ENCODE measurements at regions not wholly inside any gene's neighbourhood (a gene's known extent, or its start where the extent isn't known, plus 50 kb on each side); places are given as distances from the start of the nearest gene placed in this dataset.
"Not testable (repeated sequence)": the region's sequence is repeated elsewhere in the genome, so short reads cannot be mapped to it uniquely, and the experiment has no call there.

GRCh38 chr5:163580516-163580915, 75.1 kb downstream of the MAT2B start:
- no peak overlapping the region for H3K4me3 ChIP-seq (ENCODE audit: low read depth, low read length)
- TF ChIP-seq POLR2A (IDR thresholded peaks at IDR 0.05; ENCODE audit: extremely low read depth, insufficient read length) (no peak), CTCF (IDR thresholded peaks at IDR 0.05; ENCODE audit: low read depth, low read length) (no peak), MAX (IDR thresholded peaks at IDR 0.05; ENCODE audit: low read depth, low read length) (no peak), MYC (IDR thresholded peaks at IDR 0.05; ENCODE audit: low read depth, low read length) (no peak)
- DNase-seq (ENCODE audit: low read depth): no peak

GRCh38 chr5:163583491-163584153, 78.2 kb downstream of the MAT2B start:
- DNase-seq (ENCODE audit: low read depth); H3K4me3 ChIP-seq (ENCODE audit: low read depth, low read length): not testable (repeated sequence)

GRCh38 chr5:163585206-163585605, 79.8 kb downstream of the MAT2B start:
- TF ChIP-seq POLR2A (IDR thresholded peaks at IDR 0.05; ENCODE audit: extremely low read depth, insufficient read length) (no peak), MAX (IDR thresholded peaks at IDR 0.05; ENCODE audit: low read depth, low read length) (no peak), CTCF (IDR thresholded peaks at IDR 0.05; ENCODE audit: low read depth, low read length) (no peak), MYC (IDR thresholded peaks at IDR 0.05; ENCODE audit: low read depth, low read length) (no peak)
- DNase-seq (ENCODE audit: low read depth): no peak
- H3K4me3 ChIP-seq (ENCODE audit: low read depth, low read length): no peak overlapping the region

GRCh38 chr5:163586531-163586956, 81.1 kb downstream of the MAT2B start:
- no peak for DNase-seq (ENCODE audit: low read depth)
- TF ChIP-seq CTCF (IDR thresholded peaks at IDR 0.05; ENCODE audit: low read depth, low read length) (no peak), MAX (IDR thresholded peaks at IDR 0.05; ENCODE audit: low read depth, low read length) (no peak), POLR2A (IDR thresholded peaks at IDR 0.05; ENCODE audit: extremely low read depth, insufficient read length) (no peak), MYC (IDR thresholded peaks at IDR 0.05; ENCODE audit: low read depth, low read length) (no peak)

GRCh38 chr5:163594951-163595350, 89.5 kb downstream of the MAT2B start:
- no peak overlapping the region for H3K4me3 ChIP-seq (ENCODE audit: low read depth, low read length)
- DNase-seq (ENCODE audit: low read depth): no peak
- TF ChIP-seq POLR2A (IDR thresholded peaks at IDR 0.05; ENCODE audit: extremely low read depth, insufficient read length) (no peak), CTCF (IDR thresholded peaks at IDR 0.05; ENCODE audit: low read depth, low read length) (no peak), MYC (IDR thresholded peaks at IDR 0.05; ENCODE audit: low read depth, low read length) (no peak), MAX (IDR thresholded peaks at IDR 0.05; ENCODE audit: low read depth, low read length) (no peak)

More at GRCh38 chr5:163586531-163586956, 81.1 kb downstream of the MAT2B start:
- H3K4me3 ChIP-seq (ENCODE audit: low read depth, low read length): no peak overlapping the region

GRCh38 chr5:163595932-163596607, 90.7 kb downstream of the MAT2B start:
- DNase-seq (ENCODE audit: low read depth): no peak
- no peak overlapping the region for H3K4me3 ChIP-seq (ENCODE audit: low read depth, low read length)
- TF ChIP-seq POLR2A (IDR thresholded peaks at IDR 0.05; ENCODE audit: extremely low read depth, insufficient read length) (no peak), MYC (IDR thresholded peaks at IDR 0.05; ENCODE audit: low read depth, low read length) (no peak), CTCF (IDR thresholded peaks at IDR 0.05; ENCODE audit: low read depth, low read length) (no peak), MAX (IDR thresholded peaks at IDR 0.05; ENCODE audit: low read depth, low read length) (no peak)

All from NB4 (cell line).